ENCODE measurements at regions not wholly inside any gene's neighbourhood (a gene's known extent, or its start where the extent isn't known, plus 50 kb on each side); places are given as distances from the start of the nearest gene placed in this dataset.
"Not testable (repeated sequence)": the region's sequence is repeated elsewhere in the genome, so short reads cannot be mapped to it uniquely, and the experiment has no call there.

DNA sequence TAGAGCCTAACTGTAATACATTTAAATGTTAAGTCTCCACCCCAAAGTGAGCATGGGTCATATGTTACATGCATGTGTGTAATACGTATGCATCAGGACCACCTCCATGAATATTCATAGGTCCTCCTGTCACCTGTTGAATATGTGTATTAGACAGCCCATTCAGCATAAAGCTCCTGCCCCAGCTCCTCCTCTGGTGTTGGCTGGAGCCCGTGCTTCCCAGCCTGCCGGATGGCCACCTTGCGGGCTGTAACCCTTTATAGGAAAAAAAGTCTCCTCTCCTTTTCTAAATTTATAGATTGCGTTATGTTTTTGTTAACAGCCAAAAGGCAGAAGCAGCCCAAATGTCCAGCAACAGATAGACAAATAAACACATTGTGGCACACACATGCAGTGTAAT lies 299.5 kb downstream of the MED10 start:
- DNase-seq (ENCODE audit: low spot score), result no peak

DNA sequence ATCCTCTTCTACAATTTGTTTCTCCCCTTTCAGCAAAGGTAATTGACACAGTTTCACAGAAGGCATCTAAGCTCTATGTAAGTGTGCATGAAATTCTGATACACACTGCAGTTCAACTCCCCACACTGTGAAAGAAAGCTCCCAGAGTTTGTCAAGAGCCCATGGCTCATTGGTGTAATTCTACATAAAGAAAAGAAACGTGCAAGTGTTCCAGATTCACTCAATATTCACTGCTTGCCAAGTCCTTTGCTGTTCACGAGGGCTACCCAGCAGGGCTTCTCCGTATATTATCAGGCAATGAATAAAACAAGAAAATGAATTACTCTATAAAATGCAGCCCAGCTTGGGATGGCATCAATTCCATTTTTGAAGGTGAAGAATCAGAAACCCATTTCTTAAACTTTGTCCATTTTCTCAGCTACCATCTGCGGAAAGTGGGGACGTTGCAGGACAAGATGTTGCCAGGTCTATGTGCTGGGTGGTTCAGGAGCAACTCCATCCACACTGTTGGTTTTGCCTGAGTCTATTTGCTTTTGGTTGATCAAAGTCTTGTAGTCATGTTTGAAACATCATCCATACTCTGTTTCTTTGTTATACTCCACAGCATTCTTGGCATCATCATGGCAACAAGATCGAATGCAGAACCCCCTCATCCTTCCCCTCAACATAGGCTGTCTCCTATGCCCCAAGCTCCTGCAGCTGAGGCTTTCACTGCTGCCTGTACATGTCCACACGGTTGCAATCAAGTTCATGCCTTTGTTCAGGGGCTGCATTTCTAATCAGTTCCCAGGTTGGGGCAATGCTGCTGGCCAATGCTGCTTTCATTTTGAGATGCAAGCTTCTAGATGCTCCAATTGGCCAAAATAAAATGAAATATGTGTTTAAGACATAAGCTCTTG lies 301.8 kb downstream of the MED10 start:
- DNase-seq (ENCODE audit: low spot score), result no peak

- DNase-seq (ENCODE audit: low spot score), result not testable (repeated sequence)
These were observed 305.9 kb downstream of the MED10 start for GRCh38 chr5:6072488-6072887.

DNA sequence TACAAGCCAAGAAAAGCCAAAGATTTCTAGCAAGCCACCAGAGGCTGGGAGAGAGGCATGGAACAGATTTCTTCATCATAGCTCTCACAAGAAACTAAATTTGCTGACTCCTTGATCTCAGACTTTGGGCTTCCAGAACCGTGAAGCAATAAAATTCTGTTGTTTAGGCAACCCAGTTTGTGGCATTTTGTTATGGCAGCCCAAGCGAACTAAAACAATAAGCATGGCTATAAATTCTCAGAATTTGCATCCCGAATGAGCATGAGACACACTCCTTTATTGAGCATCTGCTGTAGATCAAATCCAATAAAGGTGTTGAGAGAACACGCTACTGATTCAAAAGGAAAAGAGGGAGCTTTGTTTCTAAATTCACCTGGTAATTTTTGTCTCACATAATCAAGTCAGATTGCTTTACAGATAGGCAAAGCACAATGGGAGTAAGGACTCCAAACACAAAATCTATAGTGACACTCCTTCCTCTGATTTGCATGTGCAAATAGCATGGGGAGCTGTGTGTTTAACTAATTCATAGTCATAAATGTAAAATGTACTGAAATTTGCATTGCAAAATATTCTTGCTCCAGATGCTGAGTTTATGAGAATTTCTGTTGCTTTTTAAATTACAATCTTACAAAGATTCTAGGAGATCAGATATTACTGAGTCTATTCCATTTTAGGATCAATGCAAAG lies 308.7 kb downstream of the MED10 start:
- no peak for DNase-seq (ENCODE audit: low spot score)

DNA sequence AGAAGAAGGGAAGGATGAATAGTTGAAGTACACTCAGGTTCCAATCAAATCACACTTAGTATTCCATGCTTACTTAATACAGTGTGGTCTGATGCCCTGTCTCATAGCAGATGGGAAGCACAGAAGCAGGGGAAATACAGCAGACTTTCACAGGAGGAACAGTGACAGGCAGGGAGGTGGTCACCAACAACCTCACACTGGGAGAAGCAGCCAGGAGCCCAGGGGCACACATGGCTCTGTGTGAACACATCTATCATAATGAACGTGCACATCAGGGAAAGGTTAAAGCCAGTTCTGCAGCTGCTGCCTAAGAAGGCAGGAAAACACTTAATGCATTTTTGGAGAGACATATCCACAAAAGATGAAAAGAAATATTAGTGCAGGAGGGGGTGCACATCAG lies 312.3 kb downstream of the MED10 start:
- DNase-seq (ENCODE audit: low spot score), result no peak

DNA sequence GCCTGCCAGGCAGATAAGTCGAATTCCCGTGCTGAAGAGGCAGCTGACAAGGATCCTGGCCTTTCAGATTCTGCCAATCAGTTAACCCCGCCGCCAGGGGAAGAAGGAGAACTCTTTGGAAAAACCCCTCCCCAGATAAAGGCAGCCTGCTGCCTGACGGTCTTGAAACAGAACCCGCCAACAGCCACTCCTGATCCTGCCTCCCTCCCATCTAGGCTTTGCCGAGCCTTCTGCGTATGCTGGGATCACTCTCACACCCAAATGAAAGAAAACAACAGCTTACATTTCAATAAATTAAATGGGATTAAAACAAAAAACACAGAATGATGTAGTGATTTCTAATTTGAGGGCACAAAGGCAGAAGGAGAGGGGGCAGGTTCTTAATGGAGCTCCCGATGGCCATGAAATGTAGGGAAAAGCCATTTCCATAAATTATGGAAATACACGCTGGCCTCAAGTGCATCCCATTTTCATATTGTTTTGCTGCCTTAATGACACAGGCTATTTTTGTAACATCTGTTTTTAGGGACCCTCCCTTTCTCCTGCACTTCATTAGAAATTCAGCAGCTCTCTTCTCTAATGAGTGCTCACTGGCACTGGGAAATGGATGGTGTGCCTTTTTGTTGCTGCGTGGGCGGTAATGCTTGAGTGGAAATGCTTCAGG lies 319.1 kb downstream of the MED10 start:
- DNase-seq (ENCODE audit: low spot score), result no peak

DNA sequence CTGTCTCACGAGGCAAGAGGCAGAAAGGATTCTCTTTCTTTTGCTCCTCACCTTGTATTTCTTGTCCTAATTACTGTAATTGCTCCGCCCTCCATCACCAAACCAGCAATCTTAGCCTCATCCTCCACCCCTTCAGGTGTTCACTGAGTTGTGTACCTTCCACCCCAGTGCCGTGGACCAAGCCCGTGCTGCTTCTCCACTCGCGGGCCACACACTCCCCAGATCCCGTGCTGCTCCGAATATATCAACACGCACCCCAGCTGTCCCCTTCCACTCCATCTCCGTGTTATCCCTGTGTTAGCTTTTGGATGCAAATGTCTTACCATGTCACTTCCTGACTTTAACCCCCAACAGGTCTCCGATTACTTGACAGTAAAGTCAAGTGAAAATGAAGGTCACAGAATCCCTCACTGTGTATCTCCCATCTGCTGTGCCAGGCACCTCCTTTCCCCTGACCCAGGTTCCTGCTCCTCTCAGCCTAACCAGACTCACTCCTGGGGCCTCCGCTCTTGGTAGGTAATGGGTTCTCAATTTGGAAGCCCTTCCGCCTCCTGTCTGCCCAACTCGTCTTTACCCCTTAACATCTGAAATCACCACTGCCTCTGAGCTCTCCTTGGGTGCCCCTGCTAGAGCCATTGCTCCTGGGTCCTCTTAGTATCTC lies 320.2 kb downstream of the MED10 start:
- DNase-seq (ENCODE audit: low spot score), result no peak

DNA sequence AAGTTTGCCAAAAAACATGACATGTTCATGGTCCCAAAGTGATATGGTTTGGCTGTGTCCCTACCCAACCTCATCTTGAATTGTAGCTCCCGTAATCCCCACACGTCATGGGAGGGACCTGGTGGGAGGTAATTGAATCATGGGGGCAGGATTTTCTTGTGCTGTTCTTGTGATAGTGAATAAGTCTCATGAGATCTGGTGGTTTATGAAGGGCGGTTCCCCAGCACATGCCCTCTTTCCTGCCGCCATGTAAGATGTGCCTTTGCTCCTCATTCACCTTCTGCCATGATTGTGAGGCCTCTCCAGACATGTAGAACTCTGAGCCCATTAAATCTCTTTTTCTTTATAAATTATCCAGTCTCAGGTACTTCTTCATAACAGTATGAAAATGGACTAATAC lies 322.1 kb downstream of the MED10 start:
- no peak for DNase-seq (ENCODE audit: low spot score)

GRCh38 chr5:6049662-6050061 lies 328.7 kb downstream of the MED10 start:
- DNase-seq (ENCODE audit: low spot score), result no peak

- DNase-seq (ENCODE audit: low spot score), result no peak
These were observed 329.6 kb downstream of the MED10 start for GRCh38 chr5:6048746-6049145.

DNA sequence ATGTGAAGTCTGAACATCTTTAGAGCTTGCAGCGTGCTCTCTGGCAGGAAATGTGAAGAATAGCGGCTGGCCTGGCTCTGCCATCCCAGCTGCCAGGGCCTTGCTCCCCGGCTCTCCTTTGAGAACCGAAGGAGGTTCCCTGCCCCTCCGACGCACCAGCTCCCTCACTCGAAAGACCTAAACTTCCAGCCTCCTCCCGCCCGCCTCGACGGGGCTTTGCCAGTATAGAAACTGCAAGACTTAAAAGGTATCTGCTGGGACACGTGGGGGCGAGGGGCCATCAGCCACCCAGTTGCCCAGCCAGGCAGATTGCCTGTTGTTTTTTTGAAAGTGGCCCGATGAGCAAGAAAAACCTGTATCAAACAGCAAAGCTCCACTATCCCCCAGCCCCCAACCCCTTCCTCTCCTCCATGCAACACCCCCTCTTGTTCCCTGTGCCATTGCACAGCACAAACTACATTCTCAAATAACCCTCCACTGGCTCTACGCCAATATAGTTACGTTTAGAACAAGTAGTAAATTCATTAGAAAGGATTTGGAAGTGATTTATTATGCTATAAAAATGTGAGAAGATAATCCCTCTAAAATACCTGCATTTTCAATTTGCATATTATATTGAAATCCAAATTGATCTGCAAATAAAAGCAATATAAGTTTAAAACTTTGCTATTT lies 331.9 kb downstream of the MED10 start:
- no peak for DNase-seq (ENCODE audit: low spot score)

DNA sequence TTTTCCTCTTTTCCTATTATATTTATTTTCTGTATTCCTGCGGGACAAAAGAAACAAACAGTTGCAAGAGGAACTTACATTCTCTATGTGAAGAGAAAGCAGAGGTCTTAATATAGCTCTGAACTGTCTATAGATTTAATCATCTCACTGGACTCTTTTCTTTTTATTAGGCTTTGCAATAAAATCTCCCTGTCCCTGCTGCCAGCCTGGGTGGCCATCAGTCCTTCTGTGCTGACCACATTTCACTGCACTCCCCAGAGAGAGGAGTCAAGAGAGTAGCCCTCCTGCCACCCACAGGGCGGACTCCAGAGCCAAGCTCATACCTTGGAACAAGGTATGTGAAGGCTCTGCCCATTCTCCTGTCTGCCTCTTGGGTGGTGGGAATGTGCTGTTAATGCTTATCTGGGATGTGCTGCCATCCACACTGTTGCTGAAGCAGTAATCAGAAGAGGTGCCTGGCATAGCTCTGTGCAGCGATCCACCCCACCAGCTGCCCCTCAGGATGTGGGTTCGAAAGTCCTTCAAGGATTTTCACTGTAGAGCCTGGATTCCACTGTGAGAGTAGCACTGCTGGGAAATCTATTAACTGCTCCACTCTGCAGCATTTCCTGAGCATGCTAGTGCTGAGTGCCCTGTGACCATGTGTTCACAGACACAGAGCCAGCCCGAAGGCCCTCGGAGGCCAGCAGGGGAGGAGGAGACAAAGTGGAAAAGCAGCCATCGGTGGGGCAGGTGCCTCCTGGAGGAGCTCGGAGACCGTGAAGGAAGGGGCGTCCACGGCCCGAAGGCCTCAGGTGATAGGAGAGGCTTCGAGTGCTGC lies 334.6 kb downstream of the MED10 start:
- no peak for DNase-seq (ENCODE audit: low spot score)

DNA sequence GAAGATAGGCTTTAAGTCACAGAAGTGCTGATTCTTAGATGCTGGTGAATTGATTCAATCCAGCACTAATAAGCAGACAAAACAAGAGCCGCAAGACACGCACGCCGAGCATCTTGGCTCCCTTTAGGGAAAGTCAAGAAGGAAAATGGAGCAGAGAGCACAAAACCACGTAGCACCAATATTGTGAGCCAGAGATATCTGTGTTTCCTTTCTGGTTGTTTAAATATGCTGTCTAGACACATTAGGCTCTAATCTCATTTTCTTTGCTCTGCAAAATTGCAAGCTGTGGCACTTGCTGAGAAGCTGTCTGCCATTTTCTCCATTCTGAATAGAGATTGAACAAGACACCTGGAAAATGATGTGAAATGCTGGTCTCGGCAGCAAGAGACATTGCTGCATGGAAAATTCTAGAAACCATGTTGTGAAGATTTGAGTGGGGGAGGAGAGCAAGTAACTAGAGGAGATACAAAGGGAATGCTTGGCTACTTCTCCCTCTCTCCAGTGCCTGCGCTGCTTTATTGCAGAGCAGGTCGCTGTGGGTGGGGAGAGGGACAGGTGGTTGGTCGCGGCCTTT lies 336.3 kb downstream of the MED10 start:
- DNase-seq (ENCODE audit: low spot score), result no peak

GRCh38 chr5:6039111-6039510 lies 339.2 kb downstream of the MED10 start:
- DNase-seq (ENCODE audit: low spot score), result no peak

GRCh38 chr5:6036006-6036405 lies 342.3 kb downstream of the MED10 start:
- DNase-seq (ENCODE audit: low spot score), result no peak

GRCh38 chr5:6029811-6030271 lies 348.5 kb downstream of the MED10 start:
- DNase-seq (ENCODE audit: low spot score), result no peak

GRCh38 chr5:6026766-6027406 lies 351.5 kb downstream of the MED10 start:
- DNase-seq (ENCODE audit: low spot score), result no peak

- no peak for DNase-seq (ENCODE audit: low spot score)
These were observed 358.7 kb downstream of the MED10 start for GRCh38 chr5:6019612-6020011.

GRCh38 chr5:6013506-6013905 lies 364.8 kb downstream of the MED10 start:
- no peak for DNase-seq (ENCODE audit: low spot score)

GRCh38 chr5:6011199-6011598 lies 367.1 kb downstream of the MED10 start:
- DNase-seq (ENCODE audit: low spot score), result no peak
